ENCODE measurements at regions not wholly inside any gene's neighbourhood (a gene's known extent, or its start where the extent isn't known, plus 50 kb on each side); places are given as distances from the start of the nearest gene placed in this dataset.

DNA sequence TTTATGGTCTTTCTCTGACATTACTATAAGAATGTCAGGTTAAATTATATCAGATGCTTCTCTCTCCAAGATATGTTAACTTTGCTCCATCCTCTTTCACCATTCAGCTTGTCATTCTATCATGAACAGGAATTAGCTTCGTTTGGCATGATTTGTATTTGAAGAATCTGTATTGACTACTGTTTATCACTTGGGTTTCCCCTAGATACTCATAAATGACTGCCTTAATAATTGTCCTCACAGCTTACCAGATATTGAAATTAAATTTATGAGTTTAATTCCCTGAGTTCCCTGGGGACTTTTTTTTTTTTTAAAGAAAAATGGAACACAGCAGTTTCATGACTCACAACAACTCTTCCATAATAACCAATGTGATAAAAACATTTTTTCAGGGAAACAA lies 76.2 kb upstream of the EOLA2 start:
- H3K4me3 ChIP-seq (ENCODE audit: low read depth, poor library complexity, severe bottlenecking), result no peak overlapping the region
- 53 to 75% methylated on average over 1 of the region's 1 CpG for WGBS, 2 donors
- no peak for DNase-seq (ENCODE audit: low spot score in 2 of 2)
- TF ChIP-seq CTCF (IDR thresholded peaks at IDR 0.05) (no peak), POLR2A (IDR thresholded peaks at IDR 0.05) (no peak)
- intact Hi-C loops (cut with DNase I; ENCODE audit: low total_unique reads), result no loop called here

GRCh38 chrX:150017868-150018267 lies 79.6 kb upstream of the EOLA2 start:
- intact Hi-C loops (cut with DNase I; ENCODE audit: low total_unique reads), result no loop called here
- H3K4me3 ChIP-seq (ENCODE audit: low read depth, poor library complexity, severe bottlenecking), result no peak overlapping the region
- no peak for DNase-seq (ENCODE audit: low spot score in 2 of 2)
- 41 to 88% methylated on average over 1 of the region's 1 CpG for WGBS, 2 donors
- no peak for TF ChIP-seq CTCF (IDR thresholded peaks at IDR 0.05)

GRCh38 chrX:150018931-150019361 lies 80.7 kb upstream of the EOLA2 start:
- intact Hi-C loops (cut with DNase I; ENCODE audit: low total_unique reads), result no loop called here
- no peak for TF ChIP-seq POLR2A (IDR thresholded peaks at IDR 0.05)
- TF ChIP-seq CTCF (IDR thresholded peaks at IDR 0.05), result no peak
- 66 to 97% methylated on average over 2 of the region's 2 CpGs for WGBS, 2 donors
- no peak for DNase-seq (ENCODE audit: low spot score in 2 of 2)
- H3K4me3 ChIP-seq (ENCODE audit: low read depth, poor library complexity, severe bottlenecking), result no peak overlapping the region

DNA sequence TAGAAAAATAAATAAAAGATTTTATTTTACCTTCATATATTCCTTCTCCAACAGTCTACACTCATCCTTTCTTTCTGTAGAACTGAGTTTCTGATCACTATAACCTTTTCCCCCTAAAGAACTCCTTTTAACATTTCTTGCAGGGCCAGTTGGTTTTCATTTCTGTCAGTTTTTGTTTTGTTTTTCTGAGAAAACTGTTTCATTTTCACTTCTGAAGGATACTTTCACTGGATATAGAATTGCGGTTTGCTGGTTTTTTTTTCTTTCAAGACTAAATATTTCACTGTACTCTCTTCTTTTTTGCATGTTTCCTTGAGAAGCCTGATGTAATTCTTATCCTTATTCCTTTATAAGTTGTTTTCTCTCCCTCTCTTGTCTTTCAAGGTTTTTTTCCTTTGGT lies 90.4 kb upstream of the EOLA2 start:
- intact Hi-C loops (cut with DNase I; ENCODE audit: low total_unique reads), result no loop called here
- H3K4me3 ChIP-seq (ENCODE audit: low read depth, poor library complexity, severe bottlenecking), result no peak overlapping the region
- no peak for DNase-seq (ENCODE audit: low spot score in 2 of 2)
- TF ChIP-seq POLR2A (IDR thresholded peaks at IDR 0.05), result no peak
- no peak for TF ChIP-seq CTCF (IDR thresholded peaks at IDR 0.05)
- 71 to 73% methylated on average over 1 of the region's 1 CpG for WGBS, 2 donors

DNA sequence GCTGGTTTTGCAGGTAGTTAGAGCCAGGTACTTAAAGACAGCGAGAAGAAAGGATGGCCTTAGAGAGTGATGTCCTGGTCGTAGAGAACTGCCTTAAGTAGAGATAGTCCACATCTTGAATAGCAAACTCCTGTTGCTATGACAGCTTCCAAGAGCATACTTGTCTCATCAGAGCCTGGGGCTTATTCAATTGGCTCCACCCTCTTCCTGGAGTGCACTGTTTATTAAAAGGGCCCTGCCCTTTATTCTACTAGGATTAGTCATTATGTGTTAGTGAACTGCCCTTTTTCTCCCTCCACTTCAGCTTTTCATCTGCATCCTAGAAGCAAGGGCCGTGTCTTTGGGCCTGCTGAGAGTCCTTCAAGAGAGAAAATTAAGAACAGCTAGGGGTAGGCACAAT lies 94.5 kb upstream of the EOLA2 start:
- WGBS, 2 donors, result 22 to 30% methylated on average over 3 of the region's 3 CpGs
- intact Hi-C loops (cut with DNase I; ENCODE audit: low total_unique reads), result no loop called here
- TF ChIP-seq POLR2A (IDR thresholded peaks at IDR 0.05), result no peak
- H3K4me3 ChIP-seq (ENCODE audit: low read depth, poor library complexity, severe bottlenecking), result no peak overlapping the region
- no peak for DNase-seq (ENCODE audit: low spot score in 2 of 2)

- DNase-seq (ENCODE audit: low spot score in 2 of 2), result no peak
- intact Hi-C loops (cut with DNase I; ENCODE audit: low total_unique reads), result no loop called here
- 84 to 97% methylated on average over 2 of the region's 2 CpGs for WGBS, 2 donors
- TF ChIP-seq CTCF (IDR thresholded peaks at IDR 0.05) (no peak), POLR2A (IDR thresholded peaks at IDR 0.05) (no peak)
- H3K4me3 ChIP-seq (ENCODE audit: low read depth, poor library complexity, severe bottlenecking), result no peak overlapping the region
Observed at GRCh38 chrX:150034788-150035187, 96.5 kb upstream of the EOLA2 start.
